Activated naive CD4-positive, alpha-beta T cell treated with anti-CD3 and anti-CD28 coated beads, Interleukin-2, amount 50 U/mL, for 24 hours (primary cell): ENCODE measurements at regions not wholly inside any gene's neighbourhood (a gene's known extent, or its start where the extent isn't known, plus 50 kb on each side); places are given as distances from the start of the nearest gene placed in this dataset.

Source experiments
- H3K27ac Mint-ChIP-seq: one replicate; pipeline ENCODE4 v1.8.0; 2021; ENCODE audit warnings: mild to moderate bottlenecking, mixed read lengths
- H3K27me3 Mint-ChIP-seq: one replicate; pipeline ENCODE4 v1.8.0; 2021; ENCODE audit warnings: mixed read lengths
- H3K36me3 Mint-ChIP-seq: one replicate; pipeline ENCODE4 v1.8.0; 2021; ENCODE audit warnings: mixed read lengths
- H3K4me1 Mint-ChIP-seq: one replicate; pipeline ENCODE4 v1.8.0; 2021; ENCODE audit warnings: mixed read lengths
- H3K4me3 Mint-ChIP-seq: one replicate; pipeline ENCODE4 v1.8.0; 2021; ENCODE audit warnings: mild to moderate bottlenecking, mixed read lengths
- H3K9me3 Mint-ChIP-seq: one replicate; pipeline ENCODE4 v1.8.0; 2021; ENCODE audit warnings: mixed read lengths

DNA sequence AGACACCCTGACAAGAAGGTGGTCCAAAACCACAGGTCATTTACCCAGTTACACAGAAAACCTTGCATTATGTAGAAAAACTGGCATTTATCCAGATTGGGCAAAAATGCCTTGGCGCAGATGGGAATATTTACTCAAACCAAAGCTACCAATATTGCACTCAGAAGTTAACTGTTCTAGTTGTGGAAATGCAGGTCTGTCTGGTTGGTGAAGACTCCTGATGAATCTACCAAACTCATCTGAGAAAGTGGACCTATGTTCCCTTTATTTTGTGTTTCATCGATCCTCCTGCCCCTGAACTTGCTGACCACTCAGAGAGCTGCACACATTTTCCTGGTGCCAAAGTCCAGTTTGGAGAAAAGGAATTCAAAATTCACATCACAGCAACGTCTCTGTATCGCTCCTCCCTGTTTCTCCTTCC, 85.2 kb upstream of the ALDH1A1 start:
- H3K4me1 Mint-ChIP-seq, result no peaks in the 10 kb centered on the region
- H3K27ac Mint-ChIP-seq, result no peak overlapping the region
- peaks cover 3% of the 10 kb centered on the region for H3K27me3 Mint-ChIP-seq
- no peaks in the 10 kb centered on the region for H3K9me3 Mint-ChIP-seq
- no peak overlapping the region for H3K4me3 Mint-ChIP-seq
- no peaks in the 10 kb centered on the region for H3K36me3 Mint-ChIP-seq

GRCh38 chr9:73037613-73038012, 84.8 kb upstream of the ALDH1A1 start:
- Mint-ChIP-seq H3K4me3 (no peak overlapping the region), H3K27me3 (peaks cover 3% of the 10 kb centered on the region), H3K36me3 (no peaks in the 10 kb centered on the region), H3K27ac (no peak overlapping the region), H3K9me3 (no peaks in the 10 kb centered on the region), H3K4me1 (no peaks in the 10 kb centered on the region)

GRCh38 chr9:73034962-73035361, 82.1 kb upstream of the ALDH1A1 start:
- H3K4me1 Mint-ChIP-seq, result no peaks in the 10 kb centered on the region
- H3K9me3 Mint-ChIP-seq, result no peaks in the 10 kb centered on the region
- no peak overlapping the region for H3K4me3 Mint-ChIP-seq
- peaks cover 1% of the 10 kb centered on the region for H3K27me3 Mint-ChIP-seq
- no peaks in the 10 kb centered on the region for H3K36me3 Mint-ChIP-seq
- no peak overlapping the region for H3K27ac Mint-ChIP-seq

DNA sequence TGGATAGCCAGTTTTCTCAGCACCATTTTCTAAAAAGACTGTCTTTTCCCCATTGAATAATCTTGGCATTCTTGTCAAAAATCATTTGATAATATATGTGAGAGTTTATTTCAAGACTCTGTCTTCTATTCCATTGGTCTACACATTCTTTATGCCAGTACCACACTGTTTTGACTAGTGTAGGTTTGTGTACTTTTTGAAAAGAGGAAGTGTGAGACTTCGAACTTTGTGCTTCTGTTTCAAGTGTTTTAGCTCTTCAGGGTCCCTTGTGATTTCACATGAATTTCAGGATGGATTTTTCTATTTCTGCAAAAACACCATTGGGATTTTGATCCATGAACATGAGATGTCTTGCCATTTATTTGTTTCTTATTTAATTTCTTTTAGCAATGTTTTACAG, 78.5 kb upstream of the ALDH1A1 start:
- H3K9me3 Mint-ChIP-seq, result no peaks in the 10 kb centered on the region
- H3K4me1 Mint-ChIP-seq, result no peaks in the 10 kb centered on the region
- H3K27ac Mint-ChIP-seq, result no peak overlapping the region
- peaks cover 1% of the 10 kb centered on the region for H3K27me3 Mint-ChIP-seq
- no peaks in the 10 kb centered on the region for H3K36me3 Mint-ChIP-seq
- H3K4me3 Mint-ChIP-seq, result no peak overlapping the region

DNA sequence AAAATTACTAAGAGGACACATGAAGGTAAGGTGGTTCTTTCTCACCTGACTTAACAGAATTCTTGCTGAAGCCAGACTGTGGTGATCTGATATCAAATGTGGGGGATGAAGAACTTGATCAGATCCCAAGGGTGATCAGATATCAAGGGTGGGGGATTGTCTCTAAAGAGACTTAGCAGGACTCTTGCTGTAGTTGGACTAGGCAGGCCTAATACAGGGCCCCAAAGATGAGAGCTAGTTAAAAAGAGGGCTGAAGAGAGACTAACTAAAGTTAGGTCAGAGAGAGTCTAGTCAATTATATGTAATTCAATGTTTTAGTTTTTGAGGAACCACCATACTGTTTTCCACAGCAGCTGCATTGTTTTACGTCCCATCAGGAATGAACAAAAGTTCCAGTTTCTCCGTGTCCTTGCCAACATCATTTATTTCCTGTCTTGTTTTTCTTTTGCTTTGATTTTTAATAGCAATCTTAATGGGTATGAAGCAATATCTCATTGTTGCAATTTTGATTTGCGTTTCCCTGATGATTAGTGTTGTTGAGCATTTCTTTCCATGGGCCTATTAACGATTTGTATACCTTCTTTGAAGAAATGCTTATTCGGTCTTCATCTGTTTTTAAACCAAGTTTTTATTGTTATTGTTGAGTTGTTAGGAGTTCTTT, 77.6 kb upstream of the ALDH1A1 start:
- no peaks in the 10 kb centered on the region for H3K36me3 Mint-ChIP-seq
- no peak overlapping the region for H3K4me3 Mint-ChIP-seq
- H3K4me1 Mint-ChIP-seq, result no peaks in the 10 kb centered on the region
- peaks cover 2% of the 10 kb centered on the region for H3K27me3 Mint-ChIP-seq
- H3K9me3 Mint-ChIP-seq, result no peaks in the 10 kb centered on the region
- H3K27ac Mint-ChIP-seq, result no peak overlapping the region

GRCh38 chr9:73029346-73029745, 76.5 kb upstream of the ALDH1A1 start:
- Mint-ChIP-seq H3K4me3 (no peak overlapping the region), H3K4me1 (no peaks in the 10 kb centered on the region), H3K27ac (no peak overlapping the region), H3K27me3 (peaks cover 7% of the 10 kb centered on the region), H3K36me3 (no peaks in the 10 kb centered on the region), H3K9me3 (no peaks in the 10 kb centered on the region)

DNA sequence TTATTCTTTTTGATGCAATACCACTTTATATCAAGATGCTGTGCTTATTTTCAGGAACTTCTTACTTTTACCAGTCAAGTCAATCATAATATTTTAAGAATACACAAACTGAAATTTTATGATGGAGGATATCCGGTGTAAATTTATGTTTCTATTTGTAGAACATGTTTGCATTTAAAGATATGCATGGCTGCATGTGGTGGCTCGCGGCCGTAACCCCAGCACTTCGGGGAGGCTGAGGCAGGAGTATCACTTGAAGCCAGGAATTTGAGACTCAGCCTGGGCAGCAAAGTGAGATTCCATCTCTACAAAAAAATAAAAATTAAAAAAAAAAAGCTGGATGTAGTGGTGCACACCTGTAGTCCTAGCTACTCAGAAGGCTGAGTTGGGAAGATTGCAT, 73.5 kb upstream of the ALDH1A1 start:
- H3K36me3 Mint-ChIP-seq, result no peaks in the 10 kb centered on the region
- no peak overlapping the region for H3K4me3 Mint-ChIP-seq
- H3K27me3 Mint-ChIP-seq, result peaks cover 19% of the 10 kb centered on the region
- H3K9me3 Mint-ChIP-seq, result no peaks in the 10 kb centered on the region
- peaks cover 10% of the 10 kb centered on the region for H3K4me1 Mint-ChIP-seq
- H3K27ac Mint-ChIP-seq, result no peak overlapping the region

DNA sequence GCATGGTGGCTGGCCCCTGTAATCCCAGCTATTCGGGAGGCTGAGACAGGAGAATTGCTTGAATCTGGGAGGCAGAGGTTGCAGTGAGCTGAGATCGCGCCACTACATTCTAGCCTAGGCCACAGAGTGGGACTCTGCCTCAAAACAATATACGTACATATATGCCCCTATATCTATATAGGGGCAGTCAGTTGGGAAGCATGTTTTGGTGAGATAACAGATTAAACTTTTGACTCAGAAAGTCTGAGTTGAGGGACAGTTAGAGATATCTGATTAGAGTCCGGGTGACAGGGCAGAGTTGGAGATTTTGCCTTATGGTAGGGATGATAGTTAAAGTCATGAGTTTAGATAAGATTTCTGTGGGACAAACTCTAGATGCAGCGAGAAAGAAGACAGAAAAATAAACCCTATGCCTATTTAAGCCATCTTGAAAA, 71.8 kb upstream of the ALDH1A1 start:
- Mint-ChIP-seq H3K27me3 (peaks cover 23% of the 10 kb centered on the region), H3K27ac (no peak overlapping the region), H3K36me3 (no peaks in the 10 kb centered on the region), H3K4me1 (peaks cover 10% of the 10 kb centered on the region), H3K9me3 (no peaks in the 10 kb centered on the region), H3K4me3 (no peak overlapping the region)

- Mint-ChIP-seq H3K4me3 (no peak overlapping the region), H3K27me3 (peaks cover 25% of the 10 kb centered on the region), H3K4me1 (peaks cover 10% of the 10 kb centered on the region), H3K9me3 (peaks cover 2% of the 10 kb centered on the region), H3K27ac (no peak overlapping the region), H3K36me3 (no peaks in the 10 kb centered on the region)
These were observed 70.2 kb upstream of the ALDH1A1 start for GRCh38 chr9:73023025-73023541.

DNA sequence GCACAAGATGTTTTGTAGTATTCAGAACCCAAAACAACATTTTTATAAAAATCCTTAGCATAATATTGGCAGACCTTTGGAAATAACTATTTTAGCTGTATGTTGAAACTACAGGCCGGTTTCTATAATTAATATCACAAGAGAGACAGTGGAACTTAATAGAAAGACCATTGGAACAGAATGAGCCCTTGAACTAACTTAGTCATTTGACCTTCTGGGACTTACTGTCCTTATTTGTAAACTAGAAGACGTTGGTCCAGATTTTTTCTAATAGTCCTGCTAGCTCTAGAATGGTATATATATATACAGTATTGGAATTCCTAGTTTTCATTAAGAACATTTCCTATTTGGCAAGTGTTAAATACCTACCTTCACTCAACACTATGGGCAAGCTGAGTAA, 69.5 kb upstream of the ALDH1A1 start:
- Mint-ChIP-seq H3K27me3 (peaks cover 30% of the 10 kb centered on the region), H3K9me3 (peaks cover 5% of the 10 kb centered on the region), H3K4me3 (no peak overlapping the region), H3K4me1 (peaks cover 10% of the 10 kb centered on the region), H3K27ac (no peak overlapping the region), H3K36me3 (no peaks in the 10 kb centered on the region)

DNA sequence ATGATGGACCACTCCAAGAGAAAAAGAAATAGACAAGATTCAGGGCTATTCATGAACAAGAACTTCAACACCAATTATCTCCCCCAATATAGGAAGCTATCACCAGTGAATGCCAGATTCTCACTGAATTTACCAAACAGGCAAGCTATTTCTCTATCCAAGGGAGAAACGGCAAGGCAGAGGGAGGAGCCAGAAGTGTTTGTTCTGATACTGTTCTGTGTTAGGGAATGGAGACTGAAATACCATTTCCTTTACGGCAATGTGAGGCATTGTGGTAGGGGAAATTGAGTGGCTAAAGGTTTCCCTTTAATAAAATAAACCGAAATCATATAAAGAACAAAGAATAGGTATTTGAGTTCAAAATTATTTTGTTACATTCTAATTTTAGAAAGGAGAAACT, 68.0 kb upstream of the ALDH1A1 start:
- no peaks in the 10 kb centered on the region for H3K36me3 Mint-ChIP-seq
- no peak overlapping the region for H3K27ac Mint-ChIP-seq
- no peak overlapping the region for H3K4me3 Mint-ChIP-seq
- peaks cover 32% of the 10 kb centered on the region for H3K27me3 Mint-ChIP-seq
- peaks cover 5% of the 10 kb centered on the region for H3K9me3 Mint-ChIP-seq
- peaks cover 10% of the 10 kb centered on the region for H3K4me1 Mint-ChIP-seq

DNA sequence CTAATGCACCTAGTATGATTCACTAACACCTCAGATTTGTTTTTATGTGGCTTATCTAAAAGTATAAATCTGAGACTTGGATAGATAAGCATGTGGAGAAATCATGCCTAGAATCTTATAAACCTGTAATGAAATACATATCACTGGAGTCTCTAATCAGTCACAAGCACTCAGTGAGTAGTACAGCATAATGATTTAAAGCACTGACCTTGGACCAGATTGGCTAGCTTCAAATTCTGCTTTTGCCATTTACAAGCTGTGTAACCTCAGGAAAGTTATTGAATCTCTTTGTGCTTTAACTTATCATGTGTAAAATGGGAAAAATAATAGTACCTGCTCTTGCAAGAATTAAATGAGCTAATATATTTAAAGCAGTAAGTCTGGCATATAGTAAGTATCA, 61.2 kb upstream of the ALDH1A1 start:
- Mint-ChIP-seq H3K9me3 (peaks cover 5% of the 10 kb centered on the region), H3K27ac (no peak overlapping the region), H3K27me3 (peaks cover 24% of the 10 kb centered on the region), H3K36me3 (no peaks in the 10 kb centered on the region), H3K4me1 (no peaks in the 10 kb centered on the region), H3K4me3 (no peak overlapping the region)

DNA sequence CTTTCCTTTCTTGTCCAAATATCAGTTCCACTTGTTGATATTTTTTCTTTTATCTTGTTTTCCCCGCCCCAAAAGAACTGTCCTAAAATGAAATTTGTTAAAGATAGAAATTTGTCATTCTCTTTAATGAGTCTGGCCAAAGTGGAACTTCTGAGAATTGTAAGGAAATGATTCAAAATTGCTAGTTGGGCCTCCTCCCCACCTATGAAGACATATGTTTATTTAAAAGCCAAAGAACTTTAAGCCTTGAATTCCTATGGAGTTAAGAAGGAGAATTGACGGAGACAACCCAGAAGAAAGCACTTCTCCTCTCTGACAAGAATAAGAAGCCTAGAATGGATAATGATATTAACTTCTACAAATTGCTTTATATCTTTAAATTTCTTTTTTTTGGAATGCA, 59.1 kb upstream of the ALDH1A1 start:
- Mint-ChIP-seq H3K36me3 (no peaks in the 10 kb centered on the region), H3K27me3 (peaks cover 22% of the 10 kb centered on the region)

DNA sequence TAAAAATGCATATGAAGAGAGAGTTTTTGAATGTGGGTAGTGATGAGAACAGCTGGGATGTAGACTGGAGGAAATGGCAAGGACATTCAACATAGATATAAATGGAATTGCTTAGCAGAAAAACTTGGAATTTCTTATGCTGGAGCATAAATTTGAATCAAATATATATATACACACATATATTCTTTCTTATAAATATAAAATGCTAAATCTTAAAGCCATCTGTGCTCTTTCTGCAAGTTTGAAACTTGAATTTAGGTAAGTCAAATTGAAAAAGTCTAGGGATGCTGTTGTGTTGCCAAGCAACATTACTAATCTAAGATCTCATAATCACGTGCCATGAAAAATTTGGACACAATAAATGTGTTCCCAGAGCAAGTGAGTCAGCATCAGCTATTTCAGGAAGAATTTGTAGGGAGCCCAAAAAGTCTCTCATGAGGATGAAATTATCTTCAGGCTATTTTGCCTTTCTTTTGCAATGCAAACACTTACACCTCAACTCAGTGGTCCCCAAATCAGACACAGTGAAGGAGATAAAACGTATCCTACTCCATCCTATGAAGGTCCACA, 58.4 kb upstream of the ALDH1A1 start:
- Mint-ChIP-seq H3K27ac (no peak overlapping the region), H3K27me3 (peaks cover 20% of the 10 kb centered on the region), H3K4me3 (no peak overlapping the region), H3K4me1 (no peaks in the 10 kb centered on the region), H3K36me3 (no peaks in the 10 kb centered on the region), H3K9me3 (no peaks in the 10 kb centered on the region)

More for the DNA sequence above, 59.1 kb upstream of the ALDH1A1 start:
- Mint-ChIP-seq H3K4me1 (no peaks in the 10 kb centered on the region), H3K27ac (no peak overlapping the region), H3K9me3 (no peaks in the 10 kb centered on the region), H3K4me3 (no peak overlapping the region)

DNA sequence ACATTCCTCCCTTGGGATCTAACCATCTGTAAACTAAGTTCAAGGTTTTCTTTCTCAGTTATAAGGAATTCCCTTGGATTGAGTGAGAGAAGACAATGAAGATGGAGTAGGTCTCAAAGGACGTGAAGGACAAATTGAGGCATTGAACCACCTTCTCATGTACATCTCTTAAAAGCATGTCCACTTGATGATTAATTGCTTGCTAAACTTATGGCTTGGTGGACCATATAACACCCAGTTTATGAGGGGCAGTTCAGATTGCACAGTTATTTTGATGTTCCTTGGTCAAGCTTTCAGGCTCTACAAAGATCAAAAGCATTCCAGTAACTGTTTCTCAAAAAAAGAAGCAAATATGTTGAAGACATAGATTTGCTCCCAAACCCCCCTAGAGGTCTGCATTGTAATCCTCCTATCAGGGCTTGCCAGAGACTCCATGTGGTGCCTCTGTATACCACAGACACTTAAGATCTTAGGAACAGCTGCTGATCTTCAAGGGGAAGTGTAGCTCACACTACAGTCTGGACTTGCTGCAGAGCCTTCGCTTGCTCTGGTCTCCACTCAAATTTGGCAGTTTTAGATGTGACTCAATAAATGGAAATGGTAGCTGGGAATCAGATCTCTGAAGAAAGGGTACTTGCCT, 56.9 kb upstream of the ALDH1A1 start:
- Mint-ChIP-seq H3K4me1 (no peaks in the 10 kb centered on the region), H3K9me3 (no peaks in the 10 kb centered on the region), H3K27ac (no peak overlapping the region), H3K27me3 (peaks cover 24% of the 10 kb centered on the region), H3K4me3 (no peak overlapping the region), H3K36me3 (no peaks in the 10 kb centered on the region)

DNA sequence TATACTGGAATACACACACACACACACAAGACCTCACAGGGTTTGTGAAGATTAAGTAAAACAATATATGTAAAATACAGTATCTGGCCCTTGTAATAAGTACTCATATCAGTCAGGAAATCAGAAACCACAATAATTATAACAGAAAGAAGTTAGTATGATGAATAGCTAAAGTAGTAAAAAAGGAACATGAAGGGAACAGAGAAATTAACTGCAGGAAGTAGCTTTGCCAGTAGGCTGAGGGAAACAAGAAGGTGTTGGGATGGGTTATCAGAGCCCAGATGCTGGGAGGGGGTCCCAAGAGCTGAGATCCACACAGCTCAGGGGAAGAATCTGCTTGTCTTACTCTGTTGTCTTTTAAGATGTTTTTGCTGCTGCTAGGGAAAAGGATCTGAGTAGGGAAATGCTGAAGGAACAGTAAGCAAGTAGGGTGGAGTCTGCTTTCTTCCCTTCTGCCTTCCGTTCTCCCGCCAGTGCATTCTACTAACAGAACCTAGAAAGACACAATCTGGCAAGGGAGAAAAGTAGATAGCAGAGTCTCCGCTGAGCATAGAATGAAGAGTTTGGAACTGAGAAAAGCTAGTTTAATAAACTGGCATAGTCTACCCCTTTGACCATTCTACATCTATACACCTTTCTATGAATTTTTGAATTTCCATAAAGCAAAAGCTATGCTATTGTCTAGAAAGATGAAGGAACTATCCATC, 55.3 kb upstream of the ALDH1A1 start:
- no peaks in the 10 kb centered on the region for H3K9me3 Mint-ChIP-seq
- H3K27ac Mint-ChIP-seq, result no peak overlapping the region
- no peaks in the 10 kb centered on the region for H3K36me3 Mint-ChIP-seq
- H3K4me1 Mint-ChIP-seq, result no peaks in the 10 kb centered on the region
- no peak overlapping the region for H3K4me3 Mint-ChIP-seq
- H3K27me3 Mint-ChIP-seq, result peaks cover 25% of the 10 kb centered on the region
